Upper lobe of right lung (tissue), 1 donor: ENCODE measurements at regions not wholly inside any gene's neighbourhood (a gene's known extent, or its start where the extent isn't known, plus 50 kb on each side); places are given as distances from the start of the nearest gene placed in this dataset.

ENCODE experiments used
- ATAC-seq: fragments of 200-7000 bp; cut with Tn5 transposase; one replicate; pipeline ENCODE4 v1.9.1; 2020; ENCODE audit warnings: mild to moderate bottlenecking, moderate library complexity
- DNase-seq: peaks from one replicate; pipeline ENCODE4 v3.0.0-alpha.2; 2020
- H3K27ac ChIP-seq: fragments of 200-600 bp; one replicate; pipeline ENCODE4 v1.8.0; 2022
- H3K27me3 ChIP-seq: fragments of 200-600 bp; one replicate; pipeline ENCODE4 v1.8.0; 2022; ENCODE audit warnings: mild to moderate bottlenecking
- H3K36me3 ChIP-seq: fragments of 200-600 bp; one replicate; pipeline ENCODE4 v1.8.0; 2022
- H3K4me1 ChIP-seq: fragments of 200-600 bp; one replicate; pipeline ENCODE4 v1.8.0; 2022
- H3K4me3 ChIP-seq: fragments of 200-600 bp; one replicate; pipeline ENCODE4 v1.8.0; 2022; ENCODE audit warnings: mild to moderate bottlenecking
- H3K9me3 ChIP-seq: fragments of 200-600 bp; one replicate; pipeline ENCODE4 v1.8.0; 2022
- intact Hi-C: fragments of 100-400 bp; cut with DNase I; formaldehyde crosslinking; loops from one replicate; pipeline ENCODE4 v1.11.0; 2022
- TF ChIP-seq, protein P1 (sequence below): fragments of 200-600 bp; IDR thresholded peaks from one replicate; pipeline ENCODE4 v1.8.0; 2022; ENCODE audit warnings: antibody characterized with exemption
- donor health status: DM: no; HTN: yes; CAD: no; lungs with severe emphysema.

DNA sequence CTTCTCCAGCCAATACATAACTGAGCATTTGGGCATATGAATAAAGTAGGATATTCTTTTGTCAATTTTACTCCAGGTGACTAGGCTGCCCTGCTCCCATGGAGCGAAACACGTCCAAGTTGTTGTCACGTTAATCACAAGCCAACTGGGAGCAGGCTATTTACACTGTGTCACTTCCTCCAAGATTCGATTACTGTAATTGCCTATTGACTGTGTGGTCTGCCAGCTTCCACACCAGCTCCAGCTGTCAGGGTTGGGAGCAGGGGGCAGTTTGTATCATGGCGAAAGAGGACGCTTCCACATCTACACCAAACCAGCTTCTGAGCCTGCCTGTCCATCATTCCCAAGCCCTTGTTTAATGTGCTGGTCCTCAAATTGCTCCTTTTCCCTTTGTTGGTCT lies 89.2 kb upstream of the RORA start:
- ATAC-seq: no peak
- intact Hi-C loops: no loop called here
- TF ChIP-seq, protein P1, sequence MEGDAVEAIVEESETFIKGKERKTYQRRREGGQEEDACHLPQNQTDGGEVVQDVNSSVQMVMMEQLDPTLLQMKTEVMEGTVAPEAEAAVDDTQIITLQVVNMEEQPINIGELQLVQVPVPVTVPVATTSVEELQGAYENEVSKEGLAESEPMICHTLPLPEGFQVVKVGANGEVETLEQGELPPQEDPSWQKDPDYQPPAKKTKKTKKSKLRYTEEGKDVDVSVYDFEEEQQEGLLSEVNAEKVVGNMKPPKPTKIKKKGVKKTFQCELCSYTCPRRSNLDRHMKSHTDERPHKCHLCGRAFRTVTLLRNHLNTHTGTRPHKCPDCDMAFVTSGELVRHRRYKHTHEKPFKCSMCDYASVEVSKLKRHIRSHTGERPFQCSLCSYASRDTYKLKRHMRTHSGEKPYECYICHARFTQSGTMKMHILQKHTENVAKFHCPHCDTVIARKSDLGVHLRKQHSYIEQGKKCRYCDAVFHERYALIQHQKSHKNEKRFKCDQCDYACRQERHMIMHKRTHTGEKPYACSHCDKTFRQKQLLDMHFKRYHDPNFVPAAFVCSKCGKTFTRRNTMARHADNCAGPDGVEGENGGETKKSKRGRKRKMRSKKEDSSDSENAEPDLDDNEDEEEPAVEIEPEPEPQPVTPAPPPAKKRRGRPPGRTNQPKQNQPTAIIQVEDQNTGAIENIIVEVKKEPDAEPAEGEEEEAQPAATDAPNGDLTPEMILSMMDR: no peak
- Histone ChIP-seq H3K4me3 (no peak overlapping the region), H3K4me1 (no peaks in the 10 kb centered on the region), H3K27ac (no peak overlapping the region), H3K9me3 (no peaks in the 10 kb centered on the region), H3K36me3 (no peaks in the 10 kb centered on the region), H3K27me3 (no peaks in the 10 kb centered on the region)
- DNase-seq: no peak

DNA sequence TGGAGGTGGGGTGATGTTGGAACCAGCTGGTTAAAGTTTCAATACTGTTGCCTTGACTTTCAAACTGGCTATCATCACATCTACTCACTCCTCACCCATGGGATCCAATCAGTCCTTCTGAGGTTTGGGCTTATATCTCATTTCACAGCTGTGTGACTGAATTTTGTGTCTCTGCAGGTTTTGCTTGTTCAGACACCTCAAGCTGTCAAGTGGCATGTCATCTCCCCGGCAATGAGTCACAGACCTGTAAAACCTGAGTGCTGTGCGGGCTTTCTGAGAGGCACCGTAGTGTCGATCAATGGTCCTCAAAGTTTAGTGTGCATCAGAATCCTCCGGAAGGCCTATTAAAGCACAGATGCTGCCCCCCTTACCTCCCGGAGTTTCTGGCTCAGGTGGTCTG lies 86.4 kb upstream of the RORA start:
- Histone ChIP-seq H3K27me3 (no peaks in the 10 kb centered on the region), H3K27ac (no peak overlapping the region), H3K4me3 (no peak overlapping the region), H3K36me3 (no peaks in the 10 kb centered on the region), H3K9me3 (no peaks in the 10 kb centered on the region), H3K4me1 (no peaks in the 10 kb centered on the region)
- TF ChIP-seq, protein P1: no peak
- no peak for ATAC-seq
- DNase-seq: no peak
- intact Hi-C loops: no loop called here

DNA sequence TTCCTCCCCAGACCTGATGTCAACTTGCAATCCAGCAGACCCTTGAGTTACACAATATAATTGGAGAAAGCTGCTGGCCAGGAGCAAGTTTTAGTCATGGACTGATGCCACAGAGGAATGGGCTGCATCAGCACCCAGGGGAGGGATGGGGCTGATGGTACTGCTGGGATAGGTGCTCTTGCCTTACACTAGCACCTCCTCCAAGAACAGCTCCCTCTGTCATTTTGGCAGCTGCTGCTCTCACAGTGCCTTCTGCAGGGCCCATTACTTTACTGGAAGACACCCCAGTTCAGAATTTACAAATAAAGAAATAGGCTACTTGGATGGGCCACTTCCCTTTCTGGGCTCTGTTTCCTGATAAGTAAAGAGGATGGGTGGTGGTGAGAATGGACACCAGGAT lies 85.3 kb upstream of the RORA start:
- no peaks in the 10 kb centered on the region for H3K4me1 ChIP-seq
- no peaks in the 10 kb centered on the region for H3K27me3 ChIP-seq
- H3K36me3 ChIP-seq: no peaks in the 10 kb centered on the region
- no peaks in the 10 kb centered on the region for H3K9me3 ChIP-seq
- H3K27ac ChIP-seq: no peak overlapping the region
- TF ChIP-seq, protein P1: no peak
- H3K4me3 ChIP-seq: no peak overlapping the region
- DNase-seq (no peak), ATAC-seq (no peak)
- intact Hi-C loops: no loop called here

DNA sequence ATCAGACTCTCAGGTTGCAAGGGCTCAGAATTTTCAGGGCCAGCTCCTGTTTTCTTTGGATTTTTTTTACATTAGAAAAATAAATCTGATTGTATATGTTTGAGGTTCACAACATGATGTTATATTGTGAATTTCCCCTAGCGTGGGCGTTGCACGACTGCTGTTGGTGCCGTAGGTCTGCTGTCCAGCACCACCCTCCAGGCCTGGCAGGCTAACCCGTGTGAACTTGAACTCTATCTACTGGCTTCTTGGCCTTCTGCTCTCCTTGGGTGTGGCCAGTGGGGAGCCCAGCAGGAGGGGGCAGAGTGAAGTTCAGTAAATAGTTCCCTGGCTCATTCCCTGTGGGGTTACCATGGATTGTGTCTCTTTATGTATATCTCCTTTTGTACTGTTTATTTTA lies 80.5 kb upstream of the RORA start:
- TF ChIP-seq, protein P1: no peak
- H3K4me1 ChIP-seq: peaks cover 4% of the 10 kb centered on the region
- no peaks in the 10 kb centered on the region for H3K27me3 ChIP-seq
- H3K27ac ChIP-seq: no peak overlapping the region
- DNase-seq (no peak), ATAC-seq (no peak)
- intact Hi-C loops: no loop called here
- no peaks in the 10 kb centered on the region for H3K36me3 ChIP-seq
- no peaks in the 10 kb centered on the region for H3K9me3 ChIP-seq
- no peak overlapping the region for H3K4me3 ChIP-seq

DNA sequence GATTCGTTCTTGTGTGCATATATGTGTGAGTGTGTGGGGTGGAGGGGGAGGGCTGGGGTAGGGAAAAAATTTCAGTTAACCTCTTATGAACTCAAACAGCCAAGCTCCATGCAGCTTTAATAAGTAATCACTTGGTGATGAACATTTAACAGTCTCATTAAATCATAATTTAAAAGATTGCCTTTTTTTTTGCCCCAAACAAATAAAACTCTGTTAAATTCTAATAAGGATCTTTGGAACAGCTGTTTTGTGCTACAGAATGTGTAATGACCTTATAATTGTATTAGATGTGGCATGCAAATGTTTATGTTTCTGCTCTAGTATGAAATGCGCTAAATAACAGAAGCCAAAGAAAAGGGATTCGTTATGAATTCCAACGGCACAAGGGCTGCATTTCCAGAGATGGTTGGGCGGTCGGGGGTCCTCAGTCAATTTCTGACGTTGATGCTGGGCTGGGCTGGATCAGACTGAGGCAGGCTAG lies 80.0 kb upstream of the RORA start:
- no peaks in the 10 kb centered on the region for H3K27me3 ChIP-seq
- no peaks in the 10 kb centered on the region for H3K36me3 ChIP-seq
- ATAC-seq (no peak), DNase-seq (no peak)
- no peak overlapping the region for H3K27ac ChIP-seq
- H3K9me3 ChIP-seq: no peaks in the 10 kb centered on the region
- TF ChIP-seq, protein P1: no peak
- peaks cover 4% of the 10 kb centered on the region for H3K4me1 ChIP-seq
- H3K4me3 ChIP-seq: no peak overlapping the region
- intact Hi-C loops: no loop called here

DNA sequence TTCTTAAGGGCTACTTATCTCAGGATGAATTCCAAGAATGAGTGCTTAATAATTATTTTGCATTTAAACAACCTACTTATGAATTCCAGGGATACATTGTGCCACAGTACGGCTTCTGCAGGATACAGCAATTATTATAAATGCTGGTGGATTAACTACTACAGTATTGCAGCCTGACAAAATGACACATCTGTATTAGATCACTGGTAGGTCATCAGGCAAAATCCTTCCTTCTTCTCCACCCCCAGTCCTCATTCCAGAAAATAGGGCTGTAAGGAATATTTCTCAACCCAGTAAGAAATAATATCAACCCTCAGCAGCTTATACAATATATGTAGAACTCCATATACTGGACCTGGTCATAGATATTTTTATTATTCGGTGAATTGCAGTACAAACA lies 79.3 kb upstream of the RORA start:
- DNase-seq: no peak
- intact Hi-C loops: no loop called here
- ATAC-seq: no peak
- Histone ChIP-seq H3K36me3 (no peaks in the 10 kb centered on the region), H3K27ac (no peak overlapping the region), H3K27me3 (no peaks in the 10 kb centered on the region), H3K9me3 (no peaks in the 10 kb centered on the region), H3K4me1 (peaks cover 4% of the 10 kb centered on the region), H3K4me3 (no peak overlapping the region)
- TF ChIP-seq, protein P1: no peak
